ENCODE measurements at regions not wholly inside any gene's neighbourhood (a gene's known extent, or its start where the extent isn't known, plus 50 kb on each side); places are given as distances from the start of the nearest gene placed in this dataset.
"Not testable (repeated sequence)": the region's sequence is repeated elsewhere in the genome, so short reads cannot be mapped to it uniquely, and the experiment has no call there.

GRCh38 chr16:9014389-9014788 is 50.7 kb upstream of the USP7 start:
- DNase-seq: no peak

GRCh38 chr16:9015489-9015888 is 51.8 kb upstream of the USP7 start:
- no peak for DNase-seq

GRCh38 chr16:9016005-9016404 is 52.3 kb upstream of the USP7 start:
- DNase-seq: not testable (repeated sequence)

- no peak for DNase-seq
Observed at GRCh38 chr16:9016824-9017223, 53.1 kb upstream of the USP7 start.

- DNase-seq: no peak
Observed at GRCh38 chr16:9027070-9027799, 63.5 kb upstream of the USP7 start.

GRCh38 chr16:9028491-9028890 is 63.0 kb upstream of the HAPSTR1 start:
- DNase-seq: not testable (repeated sequence)

GRCh38 chr16:9031107-9031506 is 60.3 kb upstream of the HAPSTR1 start:
- DNase-seq: no peak

- DNase-seq: peak; percentile 59
Observed at GRCh38 chr16:9033125-9033830, 58.2 kb upstream of the HAPSTR1 start.

- DNase-seq: no peak
Observed at GRCh38 chr16:9034056-9034455, 57.4 kb upstream of the HAPSTR1 start.

GRCh38 chr16:9035996-9036395 is 55.4 kb upstream of the HAPSTR1 start:
- DNase-seq: no peak

- peak; percentile 29 for DNase-seq
Observed at GRCh38 chr16:9039210-9039609, 52.2 kb upstream of the HAPSTR1 start.

- DNase-seq: no peak
Observed at GRCh38 chr16:9040800-9041412, 50.5 kb upstream of the HAPSTR1 start.

Data from hematopoietic multipotent progenitor cell treated with erythropoietin and hydrocortisone succinate and interleukin-3 and kit ligand, for 8 days (in vitro differentiated cells).